GM13977 (cell line): ENCODE measurements at regions not wholly inside any gene's neighbourhood (a gene's known extent, or its start where the extent isn't known, plus 50 kb on each side); places are given as distances from the start of the nearest gene placed in this dataset.

Experiments
- DNase-seq: peaks from one replicate; pipeline ENCODE4 v3.0.0; 2012; ENCODE audit warnings: low spot score
- CTCF ChIP-seq: IDR thresholded peaks from 2 replicates; pipeline ENCODE4 v1.5.1; 2012; ENCODE audit warnings: mild to moderate bottlenecking, control low read depth; ENCODE audit not compliant: insufficient read depth; ENCODE audit errors: extremely low read depth, missing control alignments
- in situ Hi-C: fragments of 300-500 bp; cut with MboI; formaldehyde crosslinking; loops from one replicate; pipeline ENCODE4 v1.12.0; 2022; ENCODE audit warnings: low sequenced_read_pairs, low pct_unique_long_range_greater_than_20kb, mixed read lengths, inconsistent platforms; ENCODE audit not compliant: unreplicated experiment

DNA sequence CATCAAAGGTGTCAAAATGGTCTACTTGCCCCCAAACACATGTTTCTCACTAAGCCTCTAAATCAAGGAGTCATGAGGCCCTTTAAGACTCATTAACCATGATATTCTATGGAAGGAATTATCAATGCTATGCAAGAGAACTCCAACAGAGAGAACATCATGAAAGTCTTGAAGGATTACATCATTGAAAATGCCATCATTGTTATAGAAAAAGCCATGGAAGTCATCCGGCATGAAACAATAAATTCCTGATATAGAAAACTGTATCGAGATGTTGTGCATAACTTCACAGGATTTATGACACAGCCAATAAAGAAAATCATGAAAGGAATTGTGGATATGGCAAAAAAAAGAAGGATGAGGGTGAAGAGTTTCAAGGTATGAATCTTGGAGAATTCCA is 1363.6 kb upstream of the CDH2 start:
- TF ChIP-seq CTCF, result no peak
- no peak for DNase-seq
- in situ Hi-C loops, result no loop called here

- in situ Hi-C loops, result no loop called here
- TF ChIP-seq CTCF, result no peak
- no peak for DNase-seq
These were observed 1354.8 kb upstream of the CDH2 start for GRCh38 chr18:29531746-29532145.

GRCh38 chr18:29523371-29523770 is 1346.4 kb upstream of the CDH2 start:
- in situ Hi-C loops, result no loop called here
- no peak for TF ChIP-seq CTCF
- no peak for DNase-seq

GRCh38 chr18:29512761-29513160 is 1335.8 kb upstream of the CDH2 start:
- in situ Hi-C loops, result no loop called here
- no peak for TF ChIP-seq CTCF
- DNase-seq, result no peak

- DNase-seq, result no peak
- no peak for TF ChIP-seq CTCF
- in situ Hi-C loops, result no loop called here
These were observed 1335.3 kb upstream of the CDH2 start for GRCh38 chr18:29512203-29512602.

DNA sequence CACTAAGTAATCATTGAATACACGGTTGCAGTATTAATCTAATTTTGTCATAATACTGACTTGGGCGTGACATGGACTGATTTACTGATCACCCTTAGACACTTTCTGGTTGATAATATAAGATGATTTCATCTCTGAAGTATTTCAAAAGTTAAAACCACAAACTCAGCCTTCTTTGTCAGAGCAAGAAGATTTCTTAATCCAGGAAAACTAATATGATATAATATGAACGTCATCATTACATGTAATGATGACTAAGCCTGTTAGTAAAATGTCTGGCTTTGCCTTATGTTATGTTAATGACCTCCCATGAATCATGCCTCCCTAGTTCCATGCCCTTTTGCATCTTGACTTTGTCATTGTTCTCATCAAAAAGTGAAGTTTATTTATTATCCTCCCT is 1325.0 kb upstream of the CDH2 start:
- no peak for DNase-seq
- TF ChIP-seq CTCF, result no peak
- in situ Hi-C loops, result no loop called here

- no peak for DNase-seq
- in situ Hi-C loops, result no loop called here
- TF ChIP-seq CTCF, result no peak
These were observed 1319.3 kb upstream of the CDH2 start for GRCh38 chr18:29496152-29496680.
